ENCODE measurements at regions not wholly inside any gene's neighbourhood (a gene's known extent, or its start where the extent isn't known, plus 50 kb on each side); places are given as distances from the start of the nearest gene placed in this dataset.

DNA sequence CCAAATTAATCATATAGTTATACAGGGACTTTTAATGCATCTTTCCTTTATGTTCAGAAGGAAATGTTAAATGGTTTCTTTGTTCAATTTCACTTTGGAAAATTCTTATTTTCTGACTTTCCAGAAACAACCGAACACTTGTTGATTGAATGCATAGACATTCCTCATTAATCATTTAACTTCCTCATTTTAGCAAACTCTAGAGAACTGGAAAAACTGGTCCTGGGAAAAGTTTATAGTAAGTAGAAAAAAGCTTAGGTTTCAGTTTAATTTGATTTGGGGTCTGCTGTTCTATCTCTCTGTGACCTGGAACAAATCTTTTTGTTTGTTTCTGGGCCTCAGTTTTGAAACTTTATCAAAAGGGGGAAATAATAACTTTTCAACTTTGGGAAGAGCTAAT, 320.4 kb downstream of the CMPK2 start:
- Histone ChIP-seq H3K9me2 (ENCODE audit: insufficient read depth, low read length) (no peaks in the 10 kb centered on the region), H3K4me2 (ENCODE audit: low read length) (no peak overlapping the region), H3F3A (ENCODE audit: insufficient read depth, low read length, poor library complexity, severe bottlenecking) (no peaks in the 10 kb centered on the region), H2AFZ (ENCODE audit: low read depth, low read length) (no peak overlapping the region), H3K36me3 (ENCODE audit: insufficient read depth, low read length) (no peaks in the 10 kb centered on the region), H4K20me1 (ENCODE audit: insufficient read depth) (no peaks in the 10 kb centered on the region), H3K27me3 (ENCODE audit: insufficient read depth, low read depth, low read length) (no peaks in the 10 kb centered on the region), H3K4me3 (ENCODE audit: low read length) (no peak overlapping the region), H3K27ac (ENCODE audit: low read length) (no peak overlapping the region), H3K9me3 (ENCODE audit: low read length) (no peaks in the 10 kb centered on the region), H3K79me2 (replicated peaks; ENCODE audit: insufficient read depth, low read length) (no peaks in the 10 kb centered on the region), H3K9ac (ENCODE audit: low read length) (no peak overlapping the region)
- TF ChIP-seq REST (IDR thresholded peaks at IDR 0.05; ENCODE audit: borderline replicate concordance) (no peak), EZH2 (IDR thresholded peaks at IDR 0.05; ENCODE audit: borderline replicate concordance, insufficient read depth, low read length, poor library complexity, severe bottlenecking) (no peak), SMC3 (conservative IDR thresholded peaks at IDR 0.05; ENCODE audit: poor library complexity) (no peak), EP300 (conservative IDR thresholded peaks at IDR 0.05; ENCODE audit: poor library complexity, severe bottlenecking) (no peak), POLR2AphosphoS5 (IDR thresholded peaks at IDR 0.05) (no peak), CTCF (IDR thresholded peaks at IDR 0.05; ENCODE audit: poor library complexity, severe bottlenecking) (no peak), TAF1 (IDR thresholded peaks at IDR 0.05; ENCODE audit: low read depth) (no peak), MXI1 (conservative IDR thresholded peaks at IDR 0.05; ENCODE audit: poor library complexity, severe bottlenecking) (no peak), RAD21 (conservative IDR thresholded peaks at IDR 0.05) (no peak)

- no peaks in the 10 kb centered on the region for H4K20me1 ChIP-seq (ENCODE audit: insufficient read depth)
- no peak overlapping the region for H3K9ac ChIP-seq (ENCODE audit: low read length)
- H3F3A ChIP-seq (ENCODE audit: insufficient read depth, low read length, poor library complexity, severe bottlenecking) = no peaks in the 10 kb centered on the region
- no peaks in the 10 kb centered on the region for H3K9me2 ChIP-seq (ENCODE audit: insufficient read depth, low read length)
- no peaks in the 10 kb centered on the region for H3K79me2 ChIP-seq (replicated peaks; ENCODE audit: insufficient read depth, low read length)
- no peaks in the 10 kb centered on the region for H3K36me3 ChIP-seq (ENCODE audit: insufficient read depth, low read length)
- H2AFZ ChIP-seq (ENCODE audit: low read depth, low read length) = no peak overlapping the region
- no peaks in the 10 kb centered on the region for H3K9me3 ChIP-seq (ENCODE audit: low read length)
- H3K4me3 ChIP-seq (ENCODE audit: low read length) = no peak overlapping the region
- H3K27ac ChIP-seq (ENCODE audit: low read length) = no peak overlapping the region
- no peak for TF ChIP-seq MXI1 (conservative IDR thresholded peaks at IDR 0.05; ENCODE audit: poor library complexity, severe bottlenecking)
- no peak for TF ChIP-seq EP300 (conservative IDR thresholded peaks at IDR 0.05; ENCODE audit: poor library complexity, severe bottlenecking)
- no peak for TF ChIP-seq EZH2 (IDR thresholded peaks at IDR 0.05; ENCODE audit: borderline replicate concordance, insufficient read depth, low read length, poor library complexity, severe bottlenecking)
- no peaks in the 10 kb centered on the region for H3K27me3 ChIP-seq (ENCODE audit: insufficient read depth, low read depth, low read length)
- H3K4me2 ChIP-seq (ENCODE audit: low read length) = no peak overlapping the region
Measured at GRCh38 chr2:6545795-6546194, 319.9 kb downstream of the CMPK2 start.

DNA sequence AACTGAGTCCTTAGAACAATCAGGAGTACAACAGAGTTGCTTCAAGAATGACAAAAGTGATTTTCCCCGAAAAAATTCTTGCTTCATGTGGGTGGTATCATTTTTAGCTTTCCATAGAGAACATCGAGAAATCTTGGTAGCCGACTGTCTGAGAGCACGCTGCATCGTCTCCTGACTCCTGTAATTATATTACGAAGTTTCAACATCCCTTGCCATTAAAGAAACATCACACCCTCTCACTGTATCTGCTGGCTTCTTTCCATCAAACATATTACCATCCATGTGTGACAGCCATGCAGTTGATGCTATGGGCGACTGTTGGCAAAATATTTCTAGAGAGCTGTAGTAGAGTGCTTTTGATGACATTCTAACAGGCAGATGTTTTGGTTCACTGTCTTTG, 311.2 kb downstream of the CMPK2 start:
- H3F3A ChIP-seq (ENCODE audit: insufficient read depth, low read length, poor library complexity, severe bottlenecking) = no peaks in the 10 kb centered on the region
- no peaks in the 10 kb centered on the region for H3K36me3 ChIP-seq (ENCODE audit: insufficient read depth, low read length)
- H3K27ac ChIP-seq (ENCODE audit: low read length) = no peak overlapping the region
- peak overlapping the region; percentile 7 for H3K4me3 ChIP-seq (ENCODE audit: low read length)
- H4K20me1 ChIP-seq (ENCODE audit: insufficient read depth) = no peaks in the 10 kb centered on the region
- H3K4me2 ChIP-seq (ENCODE audit: low read length) = no peak overlapping the region
- no peak overlapping the region for H3K9ac ChIP-seq (ENCODE audit: low read length)
- H3K27me3 ChIP-seq (ENCODE audit: insufficient read depth, low read depth, low read length) = no peaks in the 10 kb centered on the region
- H2AFZ ChIP-seq (ENCODE audit: low read depth, low read length) = no peak overlapping the region
- no peaks in the 10 kb centered on the region for H3K9me3 ChIP-seq (ENCODE audit: low read length)
- TF ChIP-seq RAD21 (conservative IDR thresholded peaks at IDR 0.05) = no peak
- no peak for TF ChIP-seq SMC3 (conservative IDR thresholded peaks at IDR 0.05; ENCODE audit: poor library complexity)
- no peak for TF ChIP-seq EP300 (conservative IDR thresholded peaks at IDR 0.05; ENCODE audit: poor library complexity, severe bottlenecking)
- no peak for TF ChIP-seq REST (IDR thresholded peaks at IDR 0.05; ENCODE audit: borderline replicate concordance)
- no peak for TF ChIP-seq CTCF (IDR thresholded peaks at IDR 0.05; ENCODE audit: poor library complexity, severe bottlenecking)
- no peak for TF ChIP-seq POLR2AphosphoS5 (IDR thresholded peaks at IDR 0.05)
- no peak for TF ChIP-seq TAF1 (IDR thresholded peaks at IDR 0.05; ENCODE audit: low read depth)
- no peak for TF ChIP-seq EZH2 (IDR thresholded peaks at IDR 0.05; ENCODE audit: borderline replicate concordance, insufficient read depth, low read length, poor library complexity, severe bottlenecking)
- no peak for TF ChIP-seq MXI1 (conservative IDR thresholded peaks at IDR 0.05; ENCODE audit: poor library complexity, severe bottlenecking)
- H3K79me2 ChIP-seq (replicated peaks; ENCODE audit: insufficient read depth, low read length) = no peaks in the 10 kb centered on the region
- H3K9me2 ChIP-seq (ENCODE audit: insufficient read depth, low read length) = no peaks in the 10 kb centered on the region

Data from neural cell (in vitro differentiated cells).